SIG-M5 treated with dmso at 0.1 percent for 504 hours (cell line): ENCODE measurements at regions not wholly inside any gene's neighbourhood (a gene's known extent, or its start where the extent isn't known, plus 50 kb on each side); places are given as distances from the start of the nearest gene placed in this dataset.

Experiments used
- DNase-seq: peaks from one replicate; lab custom pipeline; 2025; ENCODE audit not compliant: unreplicated experiment; lab: John Stamatoyannopoulos, UW

- no peak for DNase-seq
These were observed 210.1 kb downstream of the PCDH7 start for GRCh38 chr4:30930276-30930675.

GRCh38 chr4:30932581-30932980 lies 212.4 kb downstream of the PCDH7 start:
- no peak for DNase-seq

- DNase-seq, result no peak
These were observed 218.9 kb downstream of the PCDH7 start for GRCh38 chr4:30939069-30939468.

- no peak for DNase-seq
These were observed 219.5 kb downstream of the PCDH7 start for GRCh38 chr4:30939684-30940083.

- DNase-seq, result no peak
These were observed 221.5 kb downstream of the PCDH7 start for GRCh38 chr4:30941641-30942040.

- DNase-seq, result no peak
These were observed 223.2 kb downstream of the PCDH7 start for GRCh38 chr4:30943356-30943755.

GRCh38 chr4:30945586-30945985 lies 225.4 kb downstream of the PCDH7 start:
- DNase-seq, result no peak

- DNase-seq, result no peak
These were observed 226.1 kb downstream of the PCDH7 start for GRCh38 chr4:30946288-30946687.

- no peak for DNase-seq
These were observed 228.5 kb downstream of the PCDH7 start for GRCh38 chr4:30948653-30949052.

GRCh38 chr4:30950737-30951136 lies 230.6 kb downstream of the PCDH7 start:
- no peak for DNase-seq

GRCh38 chr4:30952526-30953219 lies 232.5 kb downstream of the PCDH7 start:
- no peak for DNase-seq

GRCh38 chr4:30953799-30954198 lies 233.6 kb downstream of the PCDH7 start:
- no peak for DNase-seq

GRCh38 chr4:30956916-30957315 lies 236.7 kb downstream of the PCDH7 start:
- DNase-seq, result no peak

GRCh38 chr4:30957706-30958105 lies 237.5 kb downstream of the PCDH7 start:
- no peak for DNase-seq

- DNase-seq, result no peak
These were observed 239.8 kb downstream of the PCDH7 start for GRCh38 chr4:30959781-30960485.

GRCh38 chr4:30962939-30963338 lies 242.8 kb downstream of the PCDH7 start:
- DNase-seq, result no peak

- no peak for DNase-seq
These were observed 248.8 kb downstream of the PCDH7 start for GRCh38 chr4:30968926-30969325.

GRCh38 chr4:30972542-30972941 lies 252.4 kb downstream of the PCDH7 start:
- no peak for DNase-seq

- DNase-seq, result no peak
These were observed 253.8 kb downstream of the PCDH7 start for GRCh38 chr4:30973993-30974392.

GRCh38 chr4:30979402-30979801 lies 259.2 kb downstream of the PCDH7 start:
- DNase-seq, result no peak

- DNase-seq, result no peak
These were observed 269.3 kb downstream of the PCDH7 start for GRCh38 chr4:30989508-30989907.

GRCh38 chr4:30996841-30997240 lies 276.7 kb downstream of the PCDH7 start:
- DNase-seq, result no peak

- no peak for DNase-seq
These were observed 284.9 kb downstream of the PCDH7 start for GRCh38 chr4:31005037-31005436.
